Endothelial cell of umbilical vein (primary cell): ENCODE measurements at regions not wholly inside any gene's neighbourhood (a gene's known extent, or its start where the extent isn't known, plus 50 kb on each side); places are given as distances from the start of the nearest gene placed in this dataset.

Experiments used
- BruUV-seq: library from RNA; stranded (reverse); fragments of 400-500 nt; replicated peaks from 2 replicates; lab custom pipeline; 2021; lab: Mats Ljungman, UMichigan
- CTCF ChIA-PET: fragments of 300-600, 350-600 bp; sonication (Branson Sonifier 250); formaldehyde crosslinking; loops from one replicate; lab custom pipeline; 2021; ENCODE audit warnings: antibody characterized with exemption, inconsistent platforms; lab: Charles Lee
- POLR2A ChIA-PET: fragments of 300-600, 350-600 bp; sonication (Branson Sonifier 250); formaldehyde crosslinking; loops from one replicate; lab custom pipeline; 2021; ENCODE audit warnings: antibody characterized with exemption, inconsistent platforms; lab: Charles Lee
- DNase-seq: peaks from one replicate; pipeline ENCODE4 v3.0.0-alpha.2; 2011; ENCODE audit warnings: low read depth, low spot score
- FAIRE-seq: peaks from 2 replicates; lab custom pipeline; 2011; peaks lifted over from hg19 to GRCh38; lab: Jason Lieb, UNC
- H2AFZ ChIP-seq: 2 replicates; pipeline ENCODE4 v1.6.0; 2012; ENCODE audit warnings: low read depth, low read length, control low read depth, inconsistent platforms
- H3K27ac ChIP-seq: 2 replicates; pipeline ENCODE4 v1.5.1; 2011; ENCODE audit warnings: low read depth, mild to moderate bottlenecking, control low read depth, low read length, moderate library complexity; ENCODE audit not compliant: insufficient read depth
- H3K27me3 ChIP-seq, 2 experiments: 2 replicates each; pipeline versions ENCODE4 v1.6.0 to v1.6.1; 2011; ENCODE audit warnings: low read length in 2 of 2, mixed read lengths in 1 of 2; ENCODE audit not compliant: control insufficient read depth in 2 of 2, insufficient read depth in 2 of 2
- H3K36me3 ChIP-seq, 2 experiments: 2 replicates in 1 of 2; 3 replicates in 1 of 2; pipeline ENCODE4 v1.5.1; 2011; ENCODE audit warnings: low read length in 2 of 2, mild to moderate bottlenecking in 1 of 2, moderate library complexity in 1 of 2; ENCODE audit not compliant: control insufficient read depth in 2 of 2, insufficient read depth in 2 of 2; ENCODE audit errors: extremely low read depth in 1 of 2
- H3K4me1 ChIP-seq: 3 replicates; pipeline ENCODE4 v1.5.1; 2011; ENCODE audit warnings: mild to moderate bottlenecking, low read length; ENCODE audit not compliant: control insufficient read depth, insufficient read depth; ENCODE audit errors: extremely low read depth
- H3K4me2 ChIP-seq: 2 replicates; pipeline ENCODE4 v1.6.1; 2011; ENCODE audit warnings: low read length, control low read depth, mixed read lengths; ENCODE audit not compliant: insufficient read depth
- H3K4me3 ChIP-seq, 3 experiments: fragments of 200-600 bp in 1 of 3; sonication (generic), shearing (Covaris generic) in 1 of 3; replicated peaks in 1 of 3; 2 replicates each; pipeline ENCODE4 v1.5.1; 2011 to 2016; ENCODE audit warnings: control low read depth in 3 of 3, low read length in 3 of 3, mild to moderate bottlenecking in 2 of 3, inconsistent platforms in 1 of 3, low read depth in 1 of 3, moderate library complexity in 1 of 3; ENCODE audit not compliant: insufficient read depth in 1 of 3
- H3K79me2 ChIP-seq: 2 replicates; pipeline ENCODE4 v1.6.0; 2012; ENCODE audit warnings: low read length, inconsistent platforms; ENCODE audit not compliant: control insufficient read depth, insufficient read depth
- H3K9ac ChIP-seq: replicated peaks from 2 replicates; pipeline ENCODE3; 2011; ENCODE audit warnings: low read length, control low read depth; ENCODE audit not compliant: insufficient read depth; ENCODE audit errors: extremely low read depth
- H3K9me1 ChIP-seq: replicated peaks from 3 replicates; pipeline ENCODE4 v1.6.0; 2011; ENCODE audit warnings: mild to moderate bottlenecking, low read length; ENCODE audit not compliant: control insufficient read depth, insufficient read depth; ENCODE audit errors: extremely low read depth
- H3K9me3 ChIP-seq: replicated peaks from 2 replicates; pipeline ENCODE4 v1.5.1; 2012; ENCODE audit warnings: low read length, inconsistent platforms; ENCODE audit not compliant: control insufficient read depth, insufficient read depth
- H4K20me1 ChIP-seq: replicated peaks from 2 replicates; pipeline ENCODE3; 2011; ENCODE audit warnings: mild to moderate bottlenecking, low read length; ENCODE audit not compliant: control insufficient read depth, insufficient read depth; ENCODE audit errors: extremely low read depth
- EZH2 ChIP-seq: IDR thresholded peaks from 2 replicates; pipeline ENCODE4 v1.6.1; 2012; ENCODE audit warnings: borderline replicate concordance, low read depth, mild to moderate bottlenecking, moderate library complexity, low read length, inconsistent platforms; ENCODE audit not compliant: severe bottlenecking
- FOS ChIP-seq: IDR thresholded peaks from 2 replicates; pipeline ENCODE4 v1.6.1; 2011; ENCODE audit warnings: mild to moderate bottlenecking, low read length, moderate library complexity, borderline replicate concordance; ENCODE audit not compliant: insufficient read depth
- GATA2 ChIP-seq: IDR thresholded peaks from 2 replicates; pipeline ENCODE4 v1.7.0; 2011; ENCODE audit warnings: low read depth, mild to moderate bottlenecking, moderate library complexity, mixed read lengths, low read length; ENCODE audit not compliant: insufficient read length, insufficient read depth
- JUN ChIP-seq: IDR thresholded peaks from 2 replicates; pipeline ENCODE4 v1.6.1; 2011; ENCODE audit warnings: borderline replicate concordance, low read depth; ENCODE audit not compliant: insufficient read length, insufficient read depth
- MYC ChIP-seq: IDR thresholded peaks from one replicate; pipeline ENCODE4 v1.6.1; 2011; ENCODE audit warnings: mild to moderate bottlenecking, low read depth, low read length
- POLR2A ChIP-seq: IDR thresholded peaks from 2 replicates; pipeline ENCODE4 v1.6.1; 2012; ENCODE audit warnings: low read depth, mild to moderate bottlenecking, control low read depth, low read length
- POLR2AphosphoS5 ChIP-seq: IDR thresholded peaks from 2 replicates; pipeline ENCODE4 v1.6.1; 2012; ENCODE audit warnings: low read depth, mild to moderate bottlenecking, control low read depth, low read length, moderate library complexity; ENCODE audit not compliant: insufficient read depth
- dilution Hi-C: fragments of 300-500 bp; cut with MboI; formaldehyde crosslinking; loops from one replicate; pipeline ENCODE4 v1.15.0; 2019; ENCODE audit warnings: low sequenced_read_pairs; ENCODE audit not compliant: extremely low pct_ligation_motif_present
- intact Hi-C: fragments of 100-400 bp; cut with micrococcal nuclease; formaldehyde crosslinking; loops from one replicate; pipeline ENCODE4 v1.10.0; 2022
- TF ChIP-seq, protein P1 (sequence below): IDR thresholded peaks from 2 replicates; pipeline ENCODE4 v1.6.1; 2011; ENCODE audit not compliant: insufficient read depth, insufficient read length
- TF ChIP-seq, protein P2 (sequence below), 2 donors: IDR thresholded peaks; 1 replicate in 1 of 2; 2 replicates in 1 of 2; pipeline ENCODE4 v1.5.1; 2011; ENCODE audit warnings: low read length in 2 of 2, mild to moderate bottlenecking in 2 of 2, moderate library complexity in 2 of 2, control low read depth in 1 of 2, inconsistent platforms in 1 of 2, low read depth in 1 of 2; ENCODE audit not compliant: insufficient read depth in 1 of 2; ENCODE audit errors: extremely low read depth in 1 of 2

DNA sequence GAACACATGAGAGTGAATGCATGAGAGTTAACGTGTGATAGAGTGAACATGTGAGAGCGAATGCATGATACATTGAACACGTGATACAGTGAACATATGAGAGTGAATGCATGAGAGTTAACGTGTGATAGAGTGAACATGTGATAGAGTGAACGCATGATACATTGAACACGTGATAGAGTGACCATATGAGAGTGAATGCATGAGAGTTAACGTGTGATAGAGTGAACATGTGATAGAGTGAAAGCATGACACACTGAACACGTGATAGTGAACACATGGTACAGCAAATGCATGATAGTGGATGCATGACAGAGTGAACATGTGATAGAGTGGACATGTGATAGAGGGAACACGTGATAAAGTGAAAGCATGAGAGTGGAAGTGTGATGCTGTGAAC lies 517.9 kb downstream of the EIPR1 start:
- H3K27ac ChIP-seq, result no peak overlapping the region
- BruUV-seq, result no TSS peak
- H3K4me2 ChIP-seq, result no peak overlapping the region
- no peaks in the 10 kb centered on the region for H4K20me1 ChIP-seq
- no peaks in the 10 kb centered on the region for H3K27me3 ChIP-seq
- no peaks in the 10 kb centered on the region for H3K4me1 ChIP-seq
- H2AFZ ChIP-seq, result no peak overlapping the region
- peaks cover 5% of the 10 kb centered on the region for H3K9me3 ChIP-seq
- dilution Hi-C loops (no loop called here), intact Hi-C loops (no loop called here)
- H3K9ac ChIP-seq, result no peak overlapping the region
- DNase-seq (no peak), FAIRE-seq (no peak)
- TF ChIP-seq POLR2A (no peak), MYC (no peak)
- TF ChIP-seq, protein P1, sequence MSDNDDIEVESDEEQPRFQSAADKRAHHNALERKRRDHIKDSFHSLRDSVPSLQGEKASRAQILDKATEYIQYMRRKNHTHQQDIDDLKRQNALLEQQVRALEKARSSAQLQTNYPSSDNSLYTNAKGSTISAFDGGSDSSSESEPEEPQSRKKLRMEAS, result peak; percentile 20
- CTCF ChIA-PET, result no interaction called here
- H3K36me3 ChIP-seq, result no peaks in the 10 kb centered on the region
- H3K79me2 ChIP-seq, result no peaks in the 10 kb centered on the region
- POLR2A ChIA-PET, result no interaction called here
- H3K9me1 ChIP-seq, result no peaks in the 10 kb centered on the region
- H3K4me3 ChIP-seq, result no peak overlapping the region

GRCh38 chr2:2859164-2859563 lies 518.5 kb downstream of the EIPR1 start:
- Histone ChIP-seq H3K27ac (no peak overlapping the region), H3K4me2 (no peak overlapping the region), H3K9me3 (peaks cover 5% of the 10 kb centered on the region), H3K36me3 (no peaks in the 10 kb centered on the region), H4K20me1 (no peaks in the 10 kb centered on the region), H3K4me1 (no peaks in the 10 kb centered on the region), H3K27me3 (no peaks in the 10 kb centered on the region), H3K9me1 (no peaks in the 10 kb centered on the region), H2AFZ (no peak overlapping the region), H3K9ac (no peak overlapping the region), H3K79me2 (no peaks in the 10 kb centered on the region), H3K4me3 (no peak overlapping the region)
- no peak for FAIRE-seq
- dilution Hi-C loops, result no loop called here
- CTCF ChIA-PET, result no interaction called here
- DNase-seq, result no peak
- intact Hi-C loops, result no loop called here
- TF ChIP-seq JUN (no peak), MYC (no peak), EZH2 (no peak), POLR2A (no peak), POLR2AphosphoS5 (no peak), GATA2 (no peak), FOS (no peak)
- TF ChIP-seq, protein P1, result no peak
- TF ChIP-seq, protein P2, sequence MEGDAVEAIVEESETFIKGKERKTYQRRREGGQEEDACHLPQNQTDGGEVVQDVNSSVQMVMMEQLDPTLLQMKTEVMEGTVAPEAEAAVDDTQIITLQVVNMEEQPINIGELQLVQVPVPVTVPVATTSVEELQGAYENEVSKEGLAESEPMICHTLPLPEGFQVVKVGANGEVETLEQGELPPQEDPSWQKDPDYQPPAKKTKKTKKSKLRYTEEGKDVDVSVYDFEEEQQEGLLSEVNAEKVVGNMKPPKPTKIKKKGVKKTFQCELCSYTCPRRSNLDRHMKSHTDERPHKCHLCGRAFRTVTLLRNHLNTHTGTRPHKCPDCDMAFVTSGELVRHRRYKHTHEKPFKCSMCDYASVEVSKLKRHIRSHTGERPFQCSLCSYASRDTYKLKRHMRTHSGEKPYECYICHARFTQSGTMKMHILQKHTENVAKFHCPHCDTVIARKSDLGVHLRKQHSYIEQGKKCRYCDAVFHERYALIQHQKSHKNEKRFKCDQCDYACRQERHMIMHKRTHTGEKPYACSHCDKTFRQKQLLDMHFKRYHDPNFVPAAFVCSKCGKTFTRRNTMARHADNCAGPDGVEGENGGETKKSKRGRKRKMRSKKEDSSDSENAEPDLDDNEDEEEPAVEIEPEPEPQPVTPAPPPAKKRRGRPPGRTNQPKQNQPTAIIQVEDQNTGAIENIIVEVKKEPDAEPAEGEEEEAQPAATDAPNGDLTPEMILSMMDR (IDR thresholded peaks at IDR 0.05; ENCODE audit: extremely low read depth in 1 of 2, insufficient read depth in 1 of 2, low read depth in 1 of 2, low read length in 2 of 2), result no peak
- POLR2A ChIA-PET, result no interaction called here
- BruUV-seq, result no TSS peak
